Nephron progenitor cell (in vitro differentiated cells): ENCODE measurements at regions not wholly inside any gene's neighbourhood (a gene's known extent, or its start where the extent isn't known, plus 50 kb on each side); places are given as distances from the start of the nearest gene placed in this dataset.

ENCODE experiments used
- DNase-seq: peaks from one replicate; pipeline ENCODE4 v3.0.0; 2021
- H3K27ac Mint-ChIP-seq: 2 replicates; pipeline ENCODE4 v1.8.0; 2021; ENCODE audit warnings: mild to moderate bottlenecking, moderate library complexity, mixed read lengths
- H3K27me3 Mint-ChIP-seq: 2 replicates; pipeline ENCODE4 v1.8.0; 2021; ENCODE audit warnings: mild to moderate bottlenecking, low read depth, mixed read lengths; ENCODE audit not compliant: poor library complexity
- H3K36me3 Mint-ChIP-seq: 2 replicates; pipeline ENCODE4 v1.8.0; 2021; ENCODE audit warnings: low read depth, mixed read lengths
- H3K4me1 Mint-ChIP-seq: 2 replicates; pipeline ENCODE4 v1.8.0; 2021; ENCODE audit warnings: mixed read lengths
- H3K4me3 Mint-ChIP-seq: 2 replicates; pipeline ENCODE4 v1.8.0; 2021; ENCODE audit warnings: mild to moderate bottlenecking, moderate library complexity, mixed read lengths
- H3K9me3 Mint-ChIP-seq: 2 replicates; pipeline ENCODE4 v1.8.0; 2021; ENCODE audit warnings: mild to moderate bottlenecking, moderate library complexity, mixed read lengths
- CTCF ChIP-seq: fragments of 200-600 bp; sonication (generic); IDR thresholded peaks from 2 replicates; pipeline ENCODE4 v1.5.0; 2021; ENCODE audit warnings: antibody characterized with exemption

- no peak for DNase-seq
- peaks cover 21% of the 10 kb centered on the region for H3K36me3 Mint-ChIP-seq
- H3K9me3 Mint-ChIP-seq: peaks cover 65% of the 10 kb centered on the region
- TF ChIP-seq CTCF: no peak
- H3K27me3 Mint-ChIP-seq: peaks cover 2% of the 10 kb centered on the region
- peaks cover 29% of the 10 kb centered on the region for H3K4me1 Mint-ChIP-seq
- peak overlapping the region; percentile 66 for H3K27ac Mint-ChIP-seq
- no peak overlapping the region for H3K4me3 Mint-ChIP-seq
These were observed 427.6 kb downstream of the BCL11A start for GRCh38 chr2:60125611-60126426.

GRCh38 chr2:60119778-60120177 is 433.7 kb downstream of the BCL11A start:
- no peak overlapping the region for H3K4me3 Mint-ChIP-seq
- peaks cover 53% of the 10 kb centered on the region for H3K36me3 Mint-ChIP-seq
- DNase-seq: no peak
- H3K27me3 Mint-ChIP-seq: no peaks in the 10 kb centered on the region
- peaks cover 7% of the 10 kb centered on the region for H3K4me1 Mint-ChIP-seq
- no peak overlapping the region for H3K27ac Mint-ChIP-seq
- no peak for TF ChIP-seq CTCF
- H3K9me3 Mint-ChIP-seq: peaks cover 70% of the 10 kb centered on the region

GRCh38 chr2:60118917-60119316 is 434.5 kb downstream of the BCL11A start:
- no peak overlapping the region for H3K4me3 Mint-ChIP-seq
- peaks cover 62% of the 10 kb centered on the region for H3K36me3 Mint-ChIP-seq
- peaks cover 75% of the 10 kb centered on the region for H3K9me3 Mint-ChIP-seq
- H3K27me3 Mint-ChIP-seq: no peaks in the 10 kb centered on the region
- no peak for TF ChIP-seq CTCF
- no peaks in the 10 kb centered on the region for H3K4me1 Mint-ChIP-seq
- H3K27ac Mint-ChIP-seq: no peak overlapping the region
- DNase-seq: no peak

GRCh38 chr2:60118061-60118460 is 435.4 kb downstream of the BCL11A start:
- no peak for DNase-seq
- H3K4me3 Mint-ChIP-seq: no peak overlapping the region

GRCh38 chr2:60116161-60116875 is 437.1 kb downstream of the BCL11A start:
- H3K36me3 Mint-ChIP-seq: peaks cover 53% of the 10 kb centered on the region
- H3K27me3 Mint-ChIP-seq: no peaks in the 10 kb centered on the region
- H3K4me3 Mint-ChIP-seq: no peak overlapping the region
- no peak for DNase-seq
- peaks cover 74% of the 10 kb centered on the region for H3K9me3 Mint-ChIP-seq
- H3K4me1 Mint-ChIP-seq: no peaks in the 10 kb centered on the region
- H3K27ac Mint-ChIP-seq: no peak overlapping the region
- TF ChIP-seq CTCF: no peak

More at GRCh38 chr2:60118061-60118460, 435.4 kb downstream of the BCL11A start:
- H3K9me3 Mint-ChIP-seq: peaks cover 73% of the 10 kb centered on the region
- H3K4me1 Mint-ChIP-seq: no peaks in the 10 kb centered on the region
- no peak overlapping the region for H3K27ac Mint-ChIP-seq
- H3K36me3 Mint-ChIP-seq: peaks cover 58% of the 10 kb centered on the region
- TF ChIP-seq CTCF: no peak
- H3K27me3 Mint-ChIP-seq: no peaks in the 10 kb centered on the region
